Gastroesophageal sphincter (tissue), 3 donors: ENCODE measurements at regions not wholly inside any gene's neighbourhood (a gene's known extent, or its start where the extent isn't known, plus 50 kb on each side); places are given as distances from the start of the nearest gene placed in this dataset.

Source experiments
- EP300 ChIP-seq: sonication (generic); formaldehyde crosslinking; IDR thresholded peaks from one replicate; pipeline ENCODE4 v1.6.1; 2017; ENCODE audit warnings: antibody characterized with exemption, mild to moderate bottlenecking
- POLR2A ChIP-seq, 2 donors: fragments of 450-650 bp; IDR thresholded peaks; one replicate each; pipeline ENCODE4 v1.6.1; 2017; ENCODE audit warnings: antibody characterized with exemption in 2 of 2, mild to moderate bottlenecking in 2 of 2, moderate library complexity in 1 of 2
- TF ChIP-seq, protein P1 (sequence below), 4 experiments: fragments of 200-600 bp in 2 of 4; fragments of 450-650 bp in 2 of 4; sonication (generic) in 1 of 4; IDR thresholded peaks; one replicate each; pipeline ENCODE4 v1.5.1; 2017 to 2019; ENCODE audit warnings: antibody characterized with exemption in 4 of 4, mild to moderate bottlenecking in 2 of 4, moderate library complexity in 2 of 4

DNA sequence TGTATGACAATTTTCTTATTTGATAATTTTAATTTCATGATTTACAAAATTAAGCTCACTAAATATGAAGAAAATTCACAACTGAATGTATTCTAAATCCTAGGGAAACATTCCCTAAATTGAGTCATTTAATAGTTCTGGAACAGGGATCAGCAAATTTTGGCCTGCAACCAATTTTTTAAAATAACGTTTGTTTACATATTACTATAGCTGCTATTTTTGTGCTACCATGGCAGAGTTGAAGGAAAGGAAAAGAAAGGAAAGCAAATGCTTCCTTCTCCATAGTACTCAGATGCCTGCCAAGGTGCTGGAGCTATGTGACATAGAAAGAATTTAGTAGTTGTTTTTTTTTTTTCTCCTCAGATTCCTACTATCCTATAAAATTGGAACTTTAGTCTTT is 1307.7 kb upstream of the LRRTM3 start:
- TF ChIP-seq, protein P1, sequence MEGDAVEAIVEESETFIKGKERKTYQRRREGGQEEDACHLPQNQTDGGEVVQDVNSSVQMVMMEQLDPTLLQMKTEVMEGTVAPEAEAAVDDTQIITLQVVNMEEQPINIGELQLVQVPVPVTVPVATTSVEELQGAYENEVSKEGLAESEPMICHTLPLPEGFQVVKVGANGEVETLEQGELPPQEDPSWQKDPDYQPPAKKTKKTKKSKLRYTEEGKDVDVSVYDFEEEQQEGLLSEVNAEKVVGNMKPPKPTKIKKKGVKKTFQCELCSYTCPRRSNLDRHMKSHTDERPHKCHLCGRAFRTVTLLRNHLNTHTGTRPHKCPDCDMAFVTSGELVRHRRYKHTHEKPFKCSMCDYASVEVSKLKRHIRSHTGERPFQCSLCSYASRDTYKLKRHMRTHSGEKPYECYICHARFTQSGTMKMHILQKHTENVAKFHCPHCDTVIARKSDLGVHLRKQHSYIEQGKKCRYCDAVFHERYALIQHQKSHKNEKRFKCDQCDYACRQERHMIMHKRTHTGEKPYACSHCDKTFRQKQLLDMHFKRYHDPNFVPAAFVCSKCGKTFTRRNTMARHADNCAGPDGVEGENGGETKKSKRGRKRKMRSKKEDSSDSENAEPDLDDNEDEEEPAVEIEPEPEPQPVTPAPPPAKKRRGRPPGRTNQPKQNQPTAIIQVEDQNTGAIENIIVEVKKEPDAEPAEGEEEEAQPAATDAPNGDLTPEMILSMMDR (IDR thresholded peaks at IDR 0.05), result no peak
- TF ChIP-seq POLR2A (IDR thresholded peaks at IDR 0.05) (no peak), EP300 (no peak)
